ENCODE measurements at regions not wholly inside any gene's neighbourhood (a gene's known extent, or its start where the extent isn't known, plus 50 kb on each side); places are given as distances from the start of the nearest gene placed in this dataset.

GRCh38 chr18:75845413-75845812, 417.9 kb upstream of the SMIM21 start:
- no peak for DNase-seq (ENCODE audit: extremely low read depth in 1 of 4, low spot score in 3 of 4)
- no peaks in the 10 kb centered on the region for H3K27me3 ChIP-seq (ENCODE audit: control insufficient read depth in 2 of 2, insufficient read depth in 2 of 2, low read length in 2 of 2)
- ATAC-seq, result no peak
- H3K79me2 ChIP-seq (ENCODE audit: control insufficient read depth, insufficient read depth, low read length), result no peaks in the 10 kb centered on the region
- FAIRE-seq, result no peak
- H3K4me3 ChIP-seq, result no peak overlapping the region
- intact Hi-C loops (cut with micrococcal nuclease), result no loop called here
- no peaks in the 10 kb centered on the region for H4K20me1 ChIP-seq (replicated peaks; ENCODE audit: control insufficient read depth, insufficient read depth, low read length)
- no TSS peak for BruUV-seq (replicated peaks)
- in situ Hi-C loops (cut with MboI), result no loop called here
- H3K27ac ChIP-seq (ENCODE audit: extremely low read depth, low read depth, low read length), result no peak overlapping the region
- no peaks in the 10 kb centered on the region for H3K4me1 ChIP-seq (replicated peaks in 1 of 2; ENCODE audit: control insufficient read depth in 2 of 2, insufficient read depth in 2 of 2, low read length in 2 of 2)
- H3K9ac ChIP-seq (ENCODE audit: insufficient read depth in 1 of 2, low read depth in 2 of 2, low read length in 2 of 2), result no peak overlapping the region
- H3K36me3 ChIP-seq (ENCODE audit: control insufficient read depth, insufficient read depth, low read length), result no peaks in the 10 kb centered on the region
- H3K9me1 ChIP-seq (ENCODE audit: control insufficient read depth, insufficient read depth, low read length), result no peaks in the 10 kb centered on the region
- no peak overlapping the region for H2AFZ ChIP-seq (ENCODE audit: low read depth, low read length)
- H3K9me3 ChIP-seq (replicated peaks; ENCODE audit: control insufficient read depth, insufficient read depth, low read depth, low read length), result no peaks in the 10 kb centered on the region
- ChIA-PET CTCF (ENCODE audit: low intra/inter-chr PET ratio) (no interaction called here), POLR2A (interaction anchor here (0.6 kb wide), 1 partner anchor 530 kb away, joined by 4 read pairs; no protein-coding TSS in a partner anchor)
- WGBS (ENCODE audit: insufficient coverage, low coverage, missing lambda C conversion rate), result 3% methylated on average over 3 of the region's 3 CpGs
- no peak overlapping the region for H3K4me2 ChIP-seq (ENCODE audit: insufficient read depth, low read length)
- TF ChIP-seq ZNF174 (CRISPR knock-in tag; IDR thresholded peaks at IDR 0.05) (no peak), ZNF395 (CRISPR knock-in tag; IDR thresholded peaks at IDR 0.05) (no peak), CCNT2 (IDR thresholded peaks at IDR 0.05; ENCODE audit: borderline replicate concordance, extremely low read depth, insufficient read length, low read depth, low read length) (no peak), XRCC4 (IDR thresholded peaks at IDR 0.05; ENCODE audit: extremely low read depth, insufficient read depth, insufficient read length) (no peak), CTCF (IDR thresholded peaks at IDR 0.05 in 2 of 3, conservative IDR thresholded peaks at IDR 0.05 in 1 of 3; ENCODE audit: insufficient read depth in 2 of 3, low read depth in 1 of 3, low read length in 3 of 3) (no peak), ZNF224 (CRISPR knock-in tag; IDR thresholded peaks at IDR 0.05) (no peak), ZNF41 (CRISPR knock-in tag; conservative IDR thresholded peaks at IDR 0.05) (no peak), MLX (CRISPR knock-in tag; conservative IDR thresholded peaks at IDR 0.05) (no peak), XRCC3 (IDR thresholded peaks at IDR 0.05) (no peak), BRCA1 (IDR thresholded peaks at IDR 0.05) (no peak), BRCA1 (CRISPR knock-in tag; IDR thresholded peaks at IDR 0.05) (no peak), THRA (IDR thresholded peaks at IDR 0.05) (no peak), ETV1 (tag; conservative IDR thresholded peaks at IDR 0.05; ENCODE audit: low read depth) (no peak), ZMIZ1 (IDR thresholded peaks at IDR 0.05; ENCODE audit: low read depth in 2 of 2, low read length in 2 of 2) (no peak), KHSRP (IDR thresholded peaks at IDR 0.05) (no peak)

Measured in K562 (cell line).